K562 (cell line): ENCODE measurements at regions not wholly inside any gene's neighbourhood (a gene's known extent, or its start where the extent isn't known, plus 50 kb on each side); places are given as distances from the start of the nearest gene placed in this dataset.

ENCODE experiments used
- BDP1 ChIP-seq: IDR thresholded peaks from 3 replicates; pipeline ENCODE4 v1.6.1; 2011; ENCODE audit not compliant: insufficient read length, insufficient read depth
- CC2D1A ChIP-seq: fragments of 450-650 bp; IDR thresholded peaks from 2 replicates; pipeline ENCODE4 v1.6.1; 2017; ENCODE audit warnings: mild to moderate bottlenecking
- GTF2A2 ChIP-seq: IDR thresholded peaks from 2 replicates; pipeline ENCODE4 v1.6.1; 2016; ENCODE audit warnings: mild to moderate bottlenecking, missing genetic modification characterization, missing compliant biosample characterization
- SMARCE1 ChIP-seq: fragments of 450-650 bp; IDR thresholded peaks from 2 replicates; pipeline ENCODE4 v1.7.1; 2016; ENCODE audit warnings: mild to moderate bottlenecking
- ZBTB7A ChIP-seq: IDR thresholded peaks from 2 replicates; pipeline ENCODE4 v1.6.1; 2011; ENCODE audit warnings: low read depth, mild to moderate bottlenecking, low read length, moderate library complexity, borderline replicate concordance; ENCODE audit not compliant: control insufficient read depth

- TF ChIP-seq SMARCE1: no peak
- TF ChIP-seq ZBTB7A: no peak
- TF ChIP-seq BDP1: no peak
- no peak for TF ChIP-seq CC2D1A
- TF ChIP-seq GTF2A2: no peak
These were observed 58.9 kb upstream of the ATG10 start for GRCh38 chr5:81912933-81913332.
